Prostate gland (tissue), 2 donors: ENCODE measurements at regions not wholly inside any gene's neighbourhood (a gene's known extent, or its start where the extent isn't known, plus 50 kb on each side); places are given as distances from the start of the nearest gene placed in this dataset.

Source experiments
- POLR2A ChIP-seq: fragments of 450-650 bp; IDR thresholded peaks from one replicate; pipeline ENCODE4 v1.6.1; 2016; ENCODE audit warnings: antibody characterized with exemption, mild to moderate bottlenecking
- POLR2AphosphoS5 ChIP-seq: sonication (generic); formaldehyde crosslinking; IDR thresholded peaks from one replicate; pipeline ENCODE4 v1.6.1; 2017; ENCODE audit warnings: antibody characterized with exemption
- TF ChIP-seq, protein P1 (sequence below), 4 experiments: fragments of 200-600 bp in 2 of 4; fragments of 450-650 bp in 2 of 4; sonication (generic) in 2 of 4; IDR thresholded peaks; 1 replicate in 3 of 4; 2 replicates in 1 of 4; pipeline ENCODE4 v1.5.1; 2016 to 2019; ENCODE audit warnings: antibody characterized with exemption in 4 of 4, mild to moderate bottlenecking in 2 of 4, moderate library complexity in 2 of 4

DNA sequence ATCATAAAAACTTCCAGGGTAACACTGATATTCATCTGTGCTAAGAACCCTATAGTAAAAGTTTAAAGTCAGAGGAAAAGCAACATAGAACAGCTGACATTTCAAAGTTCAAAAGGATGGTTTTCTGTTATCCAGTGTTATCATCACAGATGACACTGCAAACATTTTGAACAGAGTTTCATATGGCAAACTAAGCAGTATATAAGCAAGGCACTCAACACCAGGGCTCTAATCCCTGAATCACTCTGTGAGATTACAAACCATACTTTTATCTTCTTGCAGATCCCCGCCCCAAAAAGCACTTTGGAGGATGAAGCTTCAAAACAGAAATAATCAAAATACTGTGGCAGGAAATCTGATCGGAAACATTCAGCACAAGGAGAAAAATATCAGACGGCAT lies 508.2 kb upstream of the KIF2B start:
- TF ChIP-seq, protein P1, sequence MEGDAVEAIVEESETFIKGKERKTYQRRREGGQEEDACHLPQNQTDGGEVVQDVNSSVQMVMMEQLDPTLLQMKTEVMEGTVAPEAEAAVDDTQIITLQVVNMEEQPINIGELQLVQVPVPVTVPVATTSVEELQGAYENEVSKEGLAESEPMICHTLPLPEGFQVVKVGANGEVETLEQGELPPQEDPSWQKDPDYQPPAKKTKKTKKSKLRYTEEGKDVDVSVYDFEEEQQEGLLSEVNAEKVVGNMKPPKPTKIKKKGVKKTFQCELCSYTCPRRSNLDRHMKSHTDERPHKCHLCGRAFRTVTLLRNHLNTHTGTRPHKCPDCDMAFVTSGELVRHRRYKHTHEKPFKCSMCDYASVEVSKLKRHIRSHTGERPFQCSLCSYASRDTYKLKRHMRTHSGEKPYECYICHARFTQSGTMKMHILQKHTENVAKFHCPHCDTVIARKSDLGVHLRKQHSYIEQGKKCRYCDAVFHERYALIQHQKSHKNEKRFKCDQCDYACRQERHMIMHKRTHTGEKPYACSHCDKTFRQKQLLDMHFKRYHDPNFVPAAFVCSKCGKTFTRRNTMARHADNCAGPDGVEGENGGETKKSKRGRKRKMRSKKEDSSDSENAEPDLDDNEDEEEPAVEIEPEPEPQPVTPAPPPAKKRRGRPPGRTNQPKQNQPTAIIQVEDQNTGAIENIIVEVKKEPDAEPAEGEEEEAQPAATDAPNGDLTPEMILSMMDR (IDR thresholded peaks at IDR 0.05), result no peak
- TF ChIP-seq POLR2A (no peak), POLR2AphosphoS5 (no peak)
